ENCODE measurements at regions not wholly inside any gene's neighbourhood (a gene's known extent, or its start where the extent isn't known, plus 50 kb on each side); places are given as distances from the start of the nearest gene placed in this dataset.

DNA sequence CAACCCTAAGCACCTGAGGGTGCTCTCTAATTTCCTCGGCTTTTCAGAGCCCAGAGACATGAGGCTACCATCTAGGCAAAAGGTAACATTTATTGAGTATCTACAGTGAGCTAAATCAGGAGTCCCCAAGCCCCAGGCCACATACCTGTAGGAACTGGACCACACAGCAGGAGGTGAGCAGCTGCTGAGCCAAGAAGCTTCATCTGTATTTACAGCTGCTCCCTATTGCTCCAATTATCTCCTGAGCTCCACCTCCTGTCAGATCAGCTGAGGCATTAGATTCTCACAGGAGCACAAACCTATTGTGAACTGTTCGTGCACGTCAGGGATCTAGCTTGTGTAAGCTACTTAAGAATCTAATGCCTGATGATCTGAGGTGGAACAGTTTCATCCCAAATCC, 70.2 kb downstream of the RND3 start:
- intact Hi-C loops (cut with DNase I), result no loop called here
- DNase-seq (ENCODE audit: missing footprints) (no peak), ATAC-seq (no peak)

DNA sequence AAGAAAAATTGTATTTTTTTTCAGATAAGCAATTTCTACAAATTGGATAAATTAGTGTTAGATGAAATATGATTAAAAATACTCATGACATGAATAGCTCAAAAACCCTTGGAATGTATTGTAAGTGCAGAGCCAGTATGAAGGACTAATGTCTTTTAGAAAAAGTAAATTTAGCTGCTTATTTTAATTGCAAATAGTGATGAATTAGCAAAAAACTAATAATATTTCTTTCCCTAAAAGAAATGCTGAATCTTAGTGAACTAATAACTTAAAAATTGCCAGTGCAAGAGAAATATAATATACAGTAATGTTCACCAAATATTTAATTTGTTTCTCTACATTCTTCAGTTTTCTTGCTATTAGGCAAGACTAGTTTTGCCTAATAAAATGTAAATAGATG, 72.4 kb downstream of the RND3 start:
- DNase-seq (ENCODE audit: missing footprints) (no peak), ATAC-seq (no peak)
- intact Hi-C loops (cut with DNase I), result no loop called here

DNA sequence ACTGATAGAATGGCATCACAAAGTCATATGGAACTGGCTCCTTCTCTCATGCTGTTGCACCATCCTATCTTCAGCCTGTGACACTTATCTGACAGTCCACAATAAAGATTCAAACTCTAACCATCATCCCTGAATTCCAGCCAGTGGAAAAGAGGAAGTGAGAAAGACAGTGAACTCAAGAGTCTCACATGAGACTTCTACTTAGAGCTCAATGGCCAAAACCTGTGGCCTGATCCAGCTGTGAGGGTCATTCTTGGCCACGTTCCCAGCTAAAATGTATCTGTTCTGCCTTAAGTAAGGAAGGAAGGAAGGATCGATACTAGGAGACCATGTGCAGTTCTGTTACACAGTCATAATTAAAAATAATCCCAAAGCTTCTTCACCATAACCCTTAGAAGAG, 73.6 kb downstream of the RND3 start:
- ATAC-seq (no peak), DNase-seq (ENCODE audit: missing footprints) (no peak)
- intact Hi-C loops (cut with DNase I), result no loop called here

DNA sequence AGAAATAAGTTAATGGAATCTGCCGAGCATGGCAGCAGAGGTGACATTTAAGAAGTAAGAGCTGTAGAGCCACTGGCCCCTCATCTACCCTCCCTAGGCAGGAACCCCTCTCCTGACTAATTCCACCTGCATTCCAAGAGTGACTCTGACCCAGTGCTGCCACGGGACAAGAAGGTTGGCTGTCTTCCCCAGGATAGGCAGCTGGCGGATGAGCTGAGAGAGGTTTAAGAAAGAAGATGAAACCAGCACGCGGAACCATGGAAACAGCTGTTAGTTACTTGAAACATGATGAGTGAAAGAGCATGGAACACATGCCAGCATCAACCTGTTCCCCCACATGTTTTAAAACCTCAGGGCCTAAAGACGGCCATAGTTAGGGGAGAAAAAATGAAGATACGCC, 74.1 kb downstream of the RND3 start:
- no peak for DNase-seq (ENCODE audit: missing footprints)
- intact Hi-C loops (cut with DNase I), result no loop called here
- no peak for ATAC-seq

DNA sequence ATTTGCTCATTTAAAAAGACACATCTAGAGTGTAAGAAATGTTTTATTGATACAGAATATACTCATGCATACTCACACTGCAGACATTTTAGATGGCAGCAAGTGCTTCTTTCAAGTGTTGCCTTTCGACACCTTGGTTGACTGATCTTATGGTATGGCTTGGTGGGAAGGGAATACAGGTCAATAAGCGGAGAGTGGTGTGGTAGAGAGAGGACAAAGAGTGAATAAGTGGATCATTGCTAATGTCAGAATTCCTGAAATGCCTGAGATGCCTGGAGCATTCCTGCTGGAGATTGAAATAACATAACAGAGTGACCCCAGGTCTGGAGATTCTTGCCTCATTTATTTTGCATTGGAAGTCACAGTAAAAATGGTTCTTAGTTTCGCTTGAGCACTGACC, 76.7 kb downstream of the RND3 start:
- intact Hi-C loops (cut with DNase I), result no loop called here
- ATAC-seq (no peak), DNase-seq (ENCODE audit: missing footprints) (no peak)

DNA sequence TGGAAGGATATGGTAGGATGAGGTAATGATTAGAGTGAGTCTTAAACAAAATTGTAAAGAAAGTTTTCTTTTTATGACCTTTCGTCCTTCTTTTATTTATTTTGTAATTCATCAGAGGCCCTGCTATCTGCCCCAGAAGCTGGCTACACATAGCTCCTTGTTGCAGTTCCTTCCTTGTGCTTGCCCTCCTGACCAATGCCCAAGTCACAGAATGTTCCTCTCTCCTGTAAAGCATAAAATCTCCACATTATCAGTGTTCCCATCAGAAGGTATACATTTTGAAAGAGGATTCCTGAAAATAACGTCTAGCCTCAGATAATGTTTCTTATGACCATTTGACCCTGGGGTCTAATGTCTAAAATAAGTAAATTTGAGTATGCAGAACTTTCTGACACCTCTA, 78.3 kb downstream of the RND3 start:
- intact Hi-C loops (cut with DNase I), result no loop called here
- ATAC-seq (no peak), DNase-seq (ENCODE audit: missing footprints) (no peak)

DNA sequence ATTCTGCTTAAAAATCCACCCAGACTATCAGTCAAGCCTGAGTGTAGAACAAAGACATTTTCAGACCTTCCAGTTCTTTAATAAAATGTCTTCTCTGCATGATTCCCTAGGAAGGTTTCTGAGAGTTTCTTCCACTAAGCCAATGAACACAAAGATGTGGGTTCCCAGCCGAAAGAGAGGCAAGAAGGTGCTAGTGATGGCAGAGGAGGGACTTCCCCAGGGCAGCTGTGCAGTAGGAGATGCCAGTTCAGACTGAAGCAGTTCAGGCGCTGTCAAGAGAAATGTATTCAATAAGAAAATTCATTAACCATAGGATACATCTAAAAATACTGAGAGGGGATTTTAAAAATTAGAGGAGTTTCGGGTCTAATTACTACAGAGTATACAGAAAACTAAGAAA, 83.3 kb downstream of the RND3 start:
- DNase-seq (ENCODE audit: missing footprints), result no peak
- intact Hi-C loops (cut with DNase I), result no loop called here
- no peak for ATAC-seq

DNA sequence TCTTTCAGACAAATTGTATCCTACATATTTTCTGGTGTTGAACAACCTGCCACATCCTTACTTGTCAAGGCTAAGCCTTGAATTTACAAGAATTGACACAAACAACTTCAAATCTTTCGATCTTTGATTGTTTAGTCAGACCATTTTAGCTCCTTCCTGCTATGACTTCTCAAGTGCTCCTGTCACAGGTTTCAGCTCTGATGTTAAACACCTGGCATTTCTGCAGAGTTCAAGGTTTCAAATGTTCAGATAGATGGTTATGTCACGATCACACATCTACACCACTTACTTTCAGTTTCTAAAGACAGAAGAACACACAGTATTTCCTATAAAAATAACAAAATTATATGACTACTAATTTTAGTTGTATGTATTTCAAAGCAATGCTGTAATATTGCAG, 84.0 kb downstream of the RND3 start:
- no peak for ATAC-seq
- intact Hi-C loops (cut with DNase I), result no loop called here
- no peak for DNase-seq (ENCODE audit: missing footprints)

DNA sequence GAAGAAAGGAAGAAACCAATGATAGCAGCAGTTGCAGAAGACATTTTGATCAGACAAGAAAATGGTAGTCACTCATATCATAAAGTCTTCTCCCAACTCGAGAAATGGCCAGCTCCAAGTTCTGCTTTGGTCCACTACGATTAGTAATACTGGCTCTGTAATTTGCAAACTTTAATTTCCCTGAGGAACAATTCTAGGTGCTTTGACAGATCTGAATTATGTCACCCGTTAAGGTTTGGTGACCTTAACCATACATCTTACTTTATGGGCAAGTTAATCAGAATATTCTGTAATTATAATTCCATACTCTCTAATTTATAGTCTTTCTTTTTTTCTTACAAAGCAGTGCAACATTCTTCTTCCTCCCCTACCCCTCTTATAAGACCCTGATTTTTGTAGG, 84.5 kb downstream of the RND3 start:
- intact Hi-C loops (cut with DNase I), result no loop called here
- no peak for DNase-seq (ENCODE audit: missing footprints)
- ATAC-seq, result no peak

DNA sequence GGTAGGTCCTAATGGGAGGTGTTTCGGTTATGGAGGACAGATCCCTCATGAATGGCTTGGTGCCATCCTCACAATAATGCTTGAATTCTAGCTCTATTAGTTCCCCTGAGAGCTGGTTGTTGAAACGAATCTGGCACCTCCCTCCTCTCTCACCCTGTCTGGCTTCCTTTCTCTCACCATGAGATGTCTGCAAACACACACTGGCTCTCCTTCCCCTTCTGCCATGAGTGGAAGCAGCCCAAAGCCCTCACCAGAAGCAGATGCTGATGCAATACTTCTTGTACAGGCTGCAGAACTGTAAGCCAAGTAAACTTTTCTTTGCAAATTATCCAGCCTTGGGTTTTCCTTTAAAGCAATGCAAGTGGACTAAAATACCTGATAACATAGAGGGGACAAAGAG, 86.6 kb downstream of the RND3 start:
- ATAC-seq, result peak; percentile 89
- intact Hi-C loops (cut with DNase I), result no loop called here
- DNase-seq (ENCODE audit: missing footprints), result no peak

DNA sequence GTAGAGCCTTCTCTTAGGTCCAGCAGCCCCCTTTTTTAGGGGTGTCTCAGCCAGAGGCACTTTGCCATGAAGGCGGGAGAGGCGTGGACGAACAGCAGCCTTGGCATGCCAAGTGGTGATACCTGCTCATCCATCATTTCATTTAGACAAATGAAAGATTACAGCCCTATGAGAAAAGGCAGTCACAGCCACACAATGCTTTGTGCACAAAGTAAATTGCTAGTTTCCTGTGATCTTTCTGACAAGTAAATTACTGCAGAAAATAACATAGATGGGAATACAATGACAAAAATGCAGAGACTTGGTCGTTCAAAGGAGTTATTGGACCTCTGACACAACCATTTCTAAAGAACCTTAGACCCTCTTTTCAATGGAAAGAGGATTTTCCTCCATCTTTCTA, 94.9 kb downstream of the RND3 start:
- DNase-seq (ENCODE audit: missing footprints) (no peak), ATAC-seq (no peak)
- intact Hi-C loops (cut with DNase I), result no loop called here

DNA sequence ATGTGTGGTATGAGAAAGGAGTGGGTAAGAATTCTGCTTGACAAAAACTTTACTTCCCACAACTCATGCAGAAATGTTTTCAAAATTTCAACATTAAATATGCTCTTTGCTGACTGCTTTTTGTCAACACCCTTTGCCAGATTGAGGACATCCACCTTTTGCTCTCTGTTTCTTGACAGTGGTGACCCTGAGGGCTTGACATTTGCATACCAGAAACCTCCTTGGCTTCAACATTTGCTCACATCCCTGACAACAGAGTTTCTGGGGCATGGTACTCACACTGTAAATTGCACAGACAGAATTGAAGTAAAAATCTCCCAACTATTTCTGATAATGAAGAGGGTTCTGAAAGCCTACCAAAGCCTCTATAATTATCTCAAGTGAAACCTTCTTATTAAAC, 95.7 kb downstream of the RND3 start:
- ATAC-seq, result no peak
- intact Hi-C loops (cut with DNase I), result no loop called here

DNA sequence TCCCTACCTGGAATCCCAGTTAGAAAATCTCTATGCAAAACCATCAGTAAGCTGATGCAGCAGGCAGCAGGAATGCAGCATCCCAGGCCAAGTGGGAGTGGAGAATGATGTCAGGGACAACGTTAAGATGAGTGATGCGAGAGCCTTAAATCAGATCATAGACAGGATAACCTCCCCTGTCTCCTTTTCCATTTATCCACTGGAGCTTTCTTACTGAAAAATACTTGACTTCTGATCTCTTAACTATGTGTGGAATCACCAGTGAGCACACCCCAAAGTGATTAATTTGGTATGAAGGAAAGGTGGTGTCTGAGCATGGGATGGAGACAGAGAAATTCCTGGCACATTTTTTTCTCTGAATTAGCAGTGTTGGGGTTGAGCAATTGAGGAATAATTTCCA, 98.0 kb downstream of the RND3 start:
- intact Hi-C loops (cut with DNase I), result no loop called here
- ATAC-seq (no peak), DNase-seq (ENCODE audit: missing footprints) (no peak)

More for the DNA sequence above, 95.7 kb downstream of the RND3 start:
- no peak for DNase-seq (ENCODE audit: missing footprints)

DNA sequence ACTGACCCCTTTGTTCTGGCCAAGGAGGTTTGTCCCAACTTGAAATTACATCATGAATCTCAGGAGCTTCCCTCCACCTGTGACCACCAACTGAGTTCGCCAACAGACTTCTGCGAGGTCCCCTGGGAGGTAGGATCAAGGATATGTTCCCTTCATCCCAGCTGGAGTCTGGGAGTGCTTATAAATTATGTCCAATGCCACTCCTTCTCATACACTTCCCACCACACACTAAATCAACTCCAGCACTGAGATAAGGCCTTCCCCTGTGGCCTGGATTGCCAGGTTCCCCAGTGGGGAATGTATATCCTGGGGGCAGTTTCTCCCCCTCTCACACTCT, 99.2 kb downstream of the RND3 start:
- ATAC-seq (no peak), DNase-seq (ENCODE audit: missing footprints) (no peak)
- intact Hi-C loops (cut with DNase I), result no loop called here

DNA sequence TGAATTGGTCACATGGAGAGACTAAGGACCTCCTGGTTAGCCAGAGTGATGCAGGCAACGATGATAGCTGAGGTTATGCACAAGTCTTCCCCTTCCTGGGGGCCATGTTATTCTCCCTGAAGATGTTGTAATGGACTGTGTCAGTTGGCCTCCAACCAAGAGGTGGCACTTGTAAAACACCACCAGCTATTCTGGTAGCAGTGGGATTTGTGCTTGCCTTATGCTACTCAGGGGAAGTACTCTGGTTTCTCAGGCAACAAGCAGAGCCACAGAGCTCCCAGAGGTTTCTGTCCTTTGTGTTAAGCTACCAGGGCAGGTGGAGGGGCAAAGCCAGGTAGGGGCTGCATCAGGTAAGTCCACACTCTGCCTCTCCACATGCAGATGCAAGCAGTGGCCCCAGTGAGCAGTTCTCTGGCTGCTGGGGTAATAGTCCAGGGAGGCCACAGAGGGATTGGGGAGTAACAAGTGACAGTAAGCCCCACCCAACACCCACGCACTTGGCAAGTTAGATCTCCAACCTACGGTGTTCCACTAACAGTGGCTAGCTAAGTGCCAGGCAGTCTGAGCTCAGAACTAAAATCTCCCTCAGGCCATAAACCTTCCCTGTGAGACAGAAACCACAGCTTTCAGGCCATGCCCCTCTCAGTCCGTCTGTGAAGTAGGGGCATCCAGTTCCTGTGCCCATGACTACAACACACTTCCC, 99.7 kb downstream of the RND3 start:
- no peak for DNase-seq (ENCODE audit: missing footprints)
- intact Hi-C loops (cut with DNase I), result no loop called here
- ATAC-seq, result no peak

DNA sequence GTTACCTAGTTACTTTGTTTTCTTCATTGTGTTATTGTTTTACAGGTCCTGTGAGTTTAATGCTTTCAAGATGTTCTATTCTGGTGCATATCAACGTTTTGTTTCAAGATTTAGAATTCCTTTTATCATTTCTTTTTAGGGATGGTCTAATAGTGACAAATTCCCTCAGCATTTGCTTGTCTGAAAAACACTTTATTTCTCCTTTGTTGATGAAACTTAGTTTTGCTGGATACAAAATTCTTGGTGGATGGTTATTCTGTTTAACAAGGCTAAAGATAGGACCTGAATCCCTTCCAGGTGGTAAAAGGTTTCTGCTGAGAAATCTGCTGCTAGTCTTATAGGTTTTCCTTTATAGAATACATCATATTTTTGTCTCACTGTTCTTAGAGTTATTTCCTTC, 102.3 kb downstream of the RND3 start:
- no peak for DNase-seq (ENCODE audit: missing footprints)
- intact Hi-C loops (cut with DNase I), result no loop called here
- no peak for ATAC-seq

DNA sequence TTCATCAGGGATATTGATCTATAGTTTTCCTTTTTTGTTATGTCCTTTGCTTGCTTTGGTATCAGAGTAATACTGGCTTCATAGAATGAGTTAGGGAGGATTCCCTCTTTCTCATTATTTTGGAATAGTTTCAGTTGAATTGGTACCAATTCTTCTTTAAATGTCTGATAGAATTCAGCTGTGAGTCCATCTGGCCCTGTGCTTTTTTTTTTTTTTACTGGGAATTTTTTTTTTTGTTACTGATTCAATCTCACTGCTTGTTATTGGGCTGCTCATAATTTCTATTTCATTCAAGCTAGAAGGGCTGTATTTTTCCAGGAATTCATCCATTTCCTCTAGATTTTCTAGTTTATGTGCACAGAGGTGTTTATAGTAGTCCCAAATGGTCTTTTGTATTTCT, 103.9 kb downstream of the RND3 start:
- no peak for ATAC-seq
- intact Hi-C loops (cut with DNase I), result no loop called here
- no peak for DNase-seq (ENCODE audit: missing footprints)

DNA sequence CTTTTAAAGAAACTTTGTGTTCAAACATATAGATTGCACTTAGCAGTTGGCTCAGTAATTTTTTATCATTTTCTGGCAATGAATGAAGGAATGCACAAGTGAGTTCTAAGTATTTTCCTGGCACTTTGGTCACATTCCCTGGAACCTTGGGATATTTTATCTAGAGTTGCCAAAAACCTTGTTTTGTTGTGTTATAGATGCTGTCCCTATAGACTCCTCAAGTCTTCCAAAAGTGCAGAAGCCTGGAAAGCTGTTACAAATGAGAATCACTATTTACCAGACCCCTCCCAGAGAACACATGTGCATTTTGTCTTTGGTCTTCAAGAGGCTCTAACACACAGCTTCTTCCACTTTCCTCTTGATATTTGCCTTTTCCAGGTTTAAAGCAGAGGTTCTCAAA, 108.3 kb downstream of the RND3 start:
- DNase-seq (ENCODE audit: missing footprints) (no peak), ATAC-seq (no peak)
- intact Hi-C loops (cut with DNase I), result loop anchor here (10.0 kb wide), 1 partner anchor 74 kb away; no protein-coding TSS in a partner anchor

DNA sequence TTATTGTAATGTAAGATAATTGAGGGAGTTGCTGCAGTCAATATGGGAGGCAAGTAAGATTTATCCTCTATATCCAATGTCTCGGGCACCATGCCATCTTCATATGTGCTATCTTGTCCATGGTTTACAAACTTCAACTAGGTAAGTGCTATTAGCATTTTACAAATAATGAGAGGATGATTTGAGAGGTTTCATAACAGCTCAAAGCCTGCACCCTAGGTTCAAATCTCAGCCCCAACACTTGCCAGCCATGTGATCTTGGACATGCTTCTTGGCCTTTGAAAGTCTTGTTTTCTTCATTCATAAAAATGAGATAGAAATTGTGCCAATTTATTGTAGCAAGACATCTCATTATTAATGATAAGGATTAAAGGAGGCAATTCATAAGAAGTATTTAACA, 108.8 kb downstream of the RND3 start:
- DNase-seq (ENCODE audit: missing footprints) (no peak), ATAC-seq (no peak)
- intact Hi-C loops (cut with DNase I), result loop anchor here (10.0 kb wide), 1 partner anchor 74 kb away; no protein-coding TSS in a partner anchor

DNA sequence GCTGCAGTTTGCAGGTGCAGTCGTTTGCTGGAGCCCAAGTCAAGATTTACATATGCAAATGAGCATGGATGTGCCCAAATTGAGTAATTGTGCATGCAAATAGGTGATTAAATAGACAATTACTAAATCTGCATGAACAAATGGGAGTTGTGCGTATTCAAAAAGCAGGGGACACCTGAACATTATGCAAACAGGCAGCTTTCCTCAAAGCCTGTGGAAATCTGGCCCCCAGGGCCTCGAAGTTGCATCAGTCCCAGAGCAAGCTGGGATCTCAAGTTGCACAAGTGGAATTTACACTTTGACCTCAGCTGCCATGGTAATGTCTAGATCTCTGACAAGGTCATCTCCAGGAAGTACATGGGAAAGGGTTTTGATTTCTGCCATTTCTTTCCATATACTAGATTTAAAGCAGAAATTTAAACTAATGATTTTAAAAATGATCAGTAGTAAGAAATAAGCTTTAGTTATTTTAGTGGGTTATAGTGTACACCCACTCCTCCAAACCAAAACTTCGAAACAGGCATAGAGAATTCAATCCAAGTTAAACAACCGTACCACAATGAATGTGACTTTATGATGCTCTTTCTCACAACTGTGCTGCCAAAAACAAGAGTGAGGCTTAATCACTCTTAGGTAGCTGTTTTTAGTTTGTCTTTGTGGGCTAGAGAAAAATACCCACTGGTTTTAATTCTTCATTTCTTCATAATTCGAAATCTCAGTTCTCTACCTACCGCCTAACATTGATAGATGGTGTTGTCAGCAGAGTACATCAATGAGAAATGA, 110.7 kb downstream of the RND3 start:
- ATAC-seq (peak; percentile 42), DNase-seq (ENCODE audit: missing footprints) (no peak)
- intact Hi-C loops (cut with DNase I), result loop anchor here (10.0 kb wide), 1 partner anchor 72 kb away; no protein-coding TSS in a partner anchor

DNA sequence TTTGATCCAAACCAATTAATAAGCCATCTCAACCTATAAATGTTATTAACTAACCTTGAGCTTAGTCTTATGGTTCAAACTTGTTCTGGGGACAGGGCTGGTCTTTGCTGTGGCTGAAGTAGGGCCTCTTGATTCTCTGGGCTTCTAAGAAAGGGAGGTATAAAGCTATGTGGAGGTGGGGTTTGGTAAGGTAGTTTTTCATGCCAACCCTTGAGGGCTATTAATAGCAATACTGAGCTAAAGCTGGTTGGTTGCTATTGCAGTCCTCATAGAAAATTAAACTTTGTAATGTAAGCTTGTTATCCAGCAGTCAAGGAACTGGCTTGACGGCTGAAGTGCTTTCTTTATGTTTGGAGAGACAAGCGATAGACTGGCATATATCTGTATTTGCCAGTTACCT, 112.1 kb downstream of the RND3 start:
- ATAC-seq (no peak), DNase-seq (ENCODE audit: missing footprints) (no peak)
- intact Hi-C loops (cut with DNase I), result loop anchor here (10.0 kb wide), 1 partner anchor 71 kb away; no protein-coding TSS in a partner anchor

Data from Right ventricle myocardium inferior (tissue), 1 donor.